ENCODE measurements at regions not wholly inside any gene's neighbourhood (a gene's known extent, or its start where the extent isn't known, plus 50 kb on each side); places are given as distances from the start of the nearest gene placed in this dataset.

GRCh38 chr3:86648087-86648486 lies 342.9 kb downstream of the VGLL3 start:
- no peak for ATAC-seq
- Mint-ChIP-seq H3K27me3 (no peaks in the 10 kb centered on the region), H3K27ac (no peak overlapping the region), H3K4me3 (no peak overlapping the region), H3K4me1 (no peaks in the 10 kb centered on the region), H3K9me3 (peaks cover 0 to 8% (median 0%) of the 10 kb centered on the region in 11 donors), H3K36me3 (no peaks in the 10 kb centered on the region)
- Histone ChIP-seq H3K9me3 (ENCODE audit: control insufficient read depth in 2 of 3, low read length in 3 of 3) (no peaks in the 10 kb centered on the region), H3K27ac (ENCODE audit: low read depth, low read length) (no peak overlapping the region), H3K4me3 (ENCODE audit: low read length) (no peak overlapping the region), H3K4me1 (ENCODE audit: control insufficient read depth in 2 of 2, insufficient read depth in 2 of 2, low read length in 2 of 2) (no peaks in the 10 kb centered on the region), H3K27me3 (ENCODE audit: control insufficient read depth in 2 of 2, insufficient read depth in 2 of 2, low read length in 2 of 2) (no peaks in the 10 kb centered on the region), H3K36me3 (ENCODE audit: control insufficient read depth in 2 of 3, insufficient read depth in 3 of 3, low read length in 3 of 3) (no peaks in the 10 kb centered on the region)
- ChIA-PET CTCF (no interaction called here), POLR2A (no interaction called here)
- intact Hi-C loops (cut with micrococcal nuclease), result no loop called here
- no peak for DNase-seq

- no peaks in the 10 kb centered on the region for H3K27me3 Mint-ChIP-seq
- H3K4me1 Mint-ChIP-seq, result no peaks in the 10 kb centered on the region
- ChIA-PET CTCF (no interaction called here), POLR2A (no interaction called here)
- intact Hi-C loops (cut with micrococcal nuclease), result no loop called here
- Histone ChIP-seq H3K4me1 (ENCODE audit: control insufficient read depth in 2 of 2, insufficient read depth in 2 of 2, low read length in 2 of 2) (no peaks in the 10 kb centered on the region), H3K4me3 (ENCODE audit: low read length) (no peak overlapping the region), H3K36me3 (ENCODE audit: control insufficient read depth in 2 of 3, insufficient read depth in 3 of 3, low read length in 3 of 3) (no peaks in the 10 kb centered on the region), H3K27me3 (ENCODE audit: control insufficient read depth in 2 of 2, insufficient read depth in 2 of 2, low read length in 2 of 2) (no peaks in the 10 kb centered on the region), H3K27ac (ENCODE audit: low read depth, low read length) (no peak overlapping the region), H3K9me3 (ENCODE audit: control insufficient read depth in 2 of 3, low read length in 3 of 3) (no peaks in the 10 kb centered on the region)
- DNase-seq, result no peak
- no peaks in the 10 kb centered on the region for H3K36me3 Mint-ChIP-seq
- ATAC-seq, result no peak
- H3K27ac Mint-ChIP-seq, result no peak overlapping the region
- H3K4me3 Mint-ChIP-seq, result no peak overlapping the region
- H3K9me3 Mint-ChIP-seq, result peaks cover 0 to 10% (median 0%) of the 10 kb centered on the region in 11 donors
These were observed 345.2 kb downstream of the VGLL3 start for GRCh38 chr3:86645756-86646155.

GRCh38 chr3:86634361-86634760 lies 356.6 kb downstream of the VGLL3 start:
- Histone ChIP-seq H3K4me1 (ENCODE audit: control insufficient read depth in 2 of 2, insufficient read depth in 2 of 2, low read length in 2 of 2) (no peaks in the 10 kb centered on the region), H3K4me3 (ENCODE audit: low read length) (no peak overlapping the region), H3K27me3 (ENCODE audit: control insufficient read depth in 2 of 2, insufficient read depth in 2 of 2, low read length in 2 of 2) (no peaks in the 10 kb centered on the region), H3K27ac (ENCODE audit: low read depth, low read length) (no peak overlapping the region), H3K9me3 (ENCODE audit: control insufficient read depth in 2 of 3, low read length in 3 of 3) (no peaks in the 10 kb centered on the region), H3K36me3 (ENCODE audit: control insufficient read depth in 2 of 3, insufficient read depth in 3 of 3, low read length in 3 of 3) (no peaks in the 10 kb centered on the region)
- POLR2A ChIA-PET, result no interaction called here
- Mint-ChIP-seq H3K27me3 (no peaks in the 10 kb centered on the region), H3K36me3 (no peaks in the 10 kb centered on the region), H3K9me3 (peaks cover 0 to 21% (median 4%) of the 10 kb centered on the region in 11 donors), H3K4me1 (no peaks in the 10 kb centered on the region), H3K27ac (no peak overlapping the region), H3K4me3 (no peak overlapping the region)
- intact Hi-C loops (cut with micrococcal nuclease), result no loop called here
- ATAC-seq (no peak), DNase-seq (no peak)
- CTCF ChIA-PET, result no interaction called here

GRCh38 chr3:86629511-86629910 lies 361.4 kb downstream of the VGLL3 start:
- no peak for ATAC-seq
- no peak overlapping the region for H3K4me3 Mint-ChIP-seq
- H3K4me1 Mint-ChIP-seq, result no peaks in the 10 kb centered on the region
- no peaks in the 10 kb centered on the region for H3K36me3 Mint-ChIP-seq
- ChIA-PET CTCF (no interaction called here), POLR2A (no interaction called here)
- no peaks in the 10 kb centered on the region for H3K4me1 ChIP-seq (ENCODE audit: control insufficient read depth in 2 of 2, insufficient read depth in 2 of 2, low read length in 2 of 2)
- H3K27ac Mint-ChIP-seq, result no peak overlapping the region
- no peaks in the 10 kb centered on the region for H3K36me3 ChIP-seq (ENCODE audit: control insufficient read depth in 2 of 3, insufficient read depth in 3 of 3, low read length in 3 of 3)
- H3K27ac ChIP-seq (ENCODE audit: low read depth, low read length), result no peak overlapping the region
- no peaks in the 10 kb centered on the region for H3K27me3 ChIP-seq (ENCODE audit: control insufficient read depth in 2 of 2, insufficient read depth in 2 of 2, low read length in 2 of 2)
- intact Hi-C loops (cut with micrococcal nuclease), result no loop called here
- H3K27me3 Mint-ChIP-seq, result no peaks in the 10 kb centered on the region
- H3K9me3 Mint-ChIP-seq, result peaks cover 0 to 11% (median 3%) of the 10 kb centered on the region in 11 donors
- H3K4me3 ChIP-seq (ENCODE audit: low read length), result no peak overlapping the region
- no peaks in the 10 kb centered on the region for H3K9me3 ChIP-seq (ENCODE audit: control insufficient read depth in 2 of 3, low read length in 3 of 3)
- no peak for DNase-seq

- Mint-ChIP-seq H3K36me3 (no peaks in the 10 kb centered on the region), H3K4me1 (no peaks in the 10 kb centered on the region), H3K27me3 (no peaks in the 10 kb centered on the region), H3K27ac (no peak overlapping the region), H3K9me3 (peaks cover 0 to 9% (median 3%) of the 10 kb centered on the region in 11 donors), H3K4me3 (no peak overlapping the region)
- Histone ChIP-seq H3K4me1 (ENCODE audit: control insufficient read depth in 2 of 2, insufficient read depth in 2 of 2, low read length in 2 of 2) (no peaks in the 10 kb centered on the region), H3K27ac (ENCODE audit: low read depth, low read length) (no peak overlapping the region), H3K36me3 (ENCODE audit: control insufficient read depth in 2 of 3, insufficient read depth in 3 of 3, low read length in 3 of 3) (no peaks in the 10 kb centered on the region), H3K9me3 (ENCODE audit: control insufficient read depth in 2 of 3, low read length in 3 of 3) (no peaks in the 10 kb centered on the region), H3K27me3 (ENCODE audit: control insufficient read depth in 2 of 2, insufficient read depth in 2 of 2, low read length in 2 of 2) (no peaks in the 10 kb centered on the region), H3K4me3 (ENCODE audit: low read length) (no peak overlapping the region)
- CTCF ChIA-PET, result no interaction called here
- intact Hi-C loops (cut with micrococcal nuclease), result no loop called here
- no peak for ATAC-seq
- POLR2A ChIA-PET, result no interaction called here
- DNase-seq, result no peak
These were observed 366.8 kb downstream of the VGLL3 start for GRCh38 chr3:86624192-86624591.

GRCh38 chr3:86618706-86619105 lies 372.2 kb downstream of the VGLL3 start:
- Mint-ChIP-seq H3K4me3 (no peak overlapping the region), H3K27ac (no peak overlapping the region), H3K27me3 (no peaks in the 10 kb centered on the region), H3K9me3 (peaks cover 0 to 28% (median 9%) of the 10 kb centered on the region in 11 donors), H3K4me1 (no peaks in the 10 kb centered on the region), H3K36me3 (no peaks in the 10 kb centered on the region)
- no peak for ATAC-seq
- no peaks in the 10 kb centered on the region for H3K36me3 ChIP-seq (ENCODE audit: control insufficient read depth in 2 of 3, insufficient read depth in 3 of 3, low read length in 3 of 3)
- intact Hi-C loops (cut with micrococcal nuclease), result no loop called here
- H3K4me3 ChIP-seq (ENCODE audit: low read length), result no peak overlapping the region
- POLR2A ChIA-PET, result no interaction called here
- CTCF ChIA-PET, result no interaction called here
- H3K27me3 ChIP-seq (ENCODE audit: control insufficient read depth in 2 of 2, insufficient read depth in 2 of 2, low read length in 2 of 2), result no peaks in the 10 kb centered on the region
- H3K9me3 ChIP-seq (ENCODE audit: control insufficient read depth in 2 of 3, low read length in 3 of 3), result no peaks in the 10 kb centered on the region
- DNase-seq, result no peak
- H3K27ac ChIP-seq (ENCODE audit: low read depth, low read length), result no peak overlapping the region
- H3K4me1 ChIP-seq (ENCODE audit: control insufficient read depth in 2 of 2, insufficient read depth in 2 of 2, low read length in 2 of 2), result no peaks in the 10 kb centered on the region

GRCh38 chr3:86605166-86605565 lies 385.8 kb downstream of the VGLL3 start:
- no peaks in the 10 kb centered on the region for H3K27me3 ChIP-seq (ENCODE audit: control insufficient read depth in 2 of 2, insufficient read depth in 2 of 2, low read length in 2 of 2)
- DNase-seq (no peak), ATAC-seq (no peak)
- intact Hi-C loops (cut with micrococcal nuclease), result no loop called here
- Mint-ChIP-seq H3K27me3 (no peaks in the 10 kb centered on the region), H3K4me1 (no peaks in the 10 kb centered on the region), H3K36me3 (no peaks in the 10 kb centered on the region), H3K4me3 (no peak overlapping the region), H3K9me3 (peaks cover 0 to 34% (median 8%) of the 10 kb centered on the region in 11 donors), H3K27ac (no peak overlapping the region)
- no peak overlapping the region for H3K4me3 ChIP-seq (ENCODE audit: low read length)
- no peaks in the 10 kb centered on the region for H3K4me1 ChIP-seq (ENCODE audit: control insufficient read depth in 2 of 2, insufficient read depth in 2 of 2, low read length in 2 of 2)
- no peak overlapping the region for H3K27ac ChIP-seq (ENCODE audit: low read depth, low read length)
- POLR2A ChIA-PET, result no interaction called here
- H3K36me3 ChIP-seq (ENCODE audit: control insufficient read depth in 2 of 3, insufficient read depth in 3 of 3, low read length in 3 of 3), result no peaks in the 10 kb centered on the region
- CTCF ChIA-PET, result no interaction called here
- no peaks in the 10 kb centered on the region for H3K9me3 ChIP-seq (ENCODE audit: control insufficient read depth in 2 of 3, low read length in 3 of 3)
